ENCODE measurements at regions not wholly inside any gene's neighbourhood (a gene's known extent, or its start where the extent isn't known, plus 50 kb on each side); places are given as distances from the start of the nearest gene placed in this dataset.

- WGBS (ENCODE audit: insufficient coverage, insufficient replicate concordance, low lambda C conversion rate, missing lambda C conversion rate), result 0% methylated on average over 1 of the region's 1 CpG
- RAD21 ChIA-PET (ENCODE audit: unreplicated experiment), result no interaction called here
- H3K4me2 ChIP-seq (ENCODE audit: control insufficient read depth, insufficient read depth), result no peak overlapping the region
- TF ChIP-seq HDGF (IDR thresholded peaks at IDR 0.05) (no peak), IRF3 (IDR thresholded peaks at IDR 0.05) (no peak), KDM1A (IDR thresholded peaks at IDR 0.05; ENCODE audit: borderline replicate concordance) (no peak), RELB (IDR thresholded peaks at IDR 0.05; ENCODE audit: low read depth) (no peak), MTA2 (IDR thresholded peaks at IDR 0.05; ENCODE audit: low read depth) (no peak), TCF12 (IDR thresholded peaks at IDR 0.05; ENCODE audit: low read depth, low read length) (no peak), BHLHE40 (IDR thresholded peaks at IDR 0.05; ENCODE audit: borderline replicate concordance in 1 of 2, low read depth in 2 of 2, low read length in 1 of 2) (no peak), ETV6 (conservative IDR thresholded peaks at IDR 0.05 in 1 of 2, IDR thresholded peaks at IDR 0.05 in 1 of 2; ENCODE audit: borderline replicate concordance in 1 of 2, low read depth in 1 of 2) (no peak), EED (IDR thresholded peaks at IDR 0.05; ENCODE audit: low read depth) (no peak), SMAD1 (IDR thresholded peaks at IDR 0.05; ENCODE audit: low read depth, partially characterized antibody) (no peak), CUX1 (IDR thresholded peaks at IDR 0.05; ENCODE audit: insufficient replicate concordance, low read depth, low read length) (no peak), BCL11A (IDR thresholded peaks at IDR 0.05; ENCODE audit: low read depth, low read length) (no peak), CHD1 (IDR thresholded peaks at IDR 0.05; ENCODE audit: low read depth, low read length) (no peak), SP1 (IDR thresholded peaks at IDR 0.05; ENCODE audit: low read depth, low read length) (no peak)
- TF ChIP-seq, protein P1, sequence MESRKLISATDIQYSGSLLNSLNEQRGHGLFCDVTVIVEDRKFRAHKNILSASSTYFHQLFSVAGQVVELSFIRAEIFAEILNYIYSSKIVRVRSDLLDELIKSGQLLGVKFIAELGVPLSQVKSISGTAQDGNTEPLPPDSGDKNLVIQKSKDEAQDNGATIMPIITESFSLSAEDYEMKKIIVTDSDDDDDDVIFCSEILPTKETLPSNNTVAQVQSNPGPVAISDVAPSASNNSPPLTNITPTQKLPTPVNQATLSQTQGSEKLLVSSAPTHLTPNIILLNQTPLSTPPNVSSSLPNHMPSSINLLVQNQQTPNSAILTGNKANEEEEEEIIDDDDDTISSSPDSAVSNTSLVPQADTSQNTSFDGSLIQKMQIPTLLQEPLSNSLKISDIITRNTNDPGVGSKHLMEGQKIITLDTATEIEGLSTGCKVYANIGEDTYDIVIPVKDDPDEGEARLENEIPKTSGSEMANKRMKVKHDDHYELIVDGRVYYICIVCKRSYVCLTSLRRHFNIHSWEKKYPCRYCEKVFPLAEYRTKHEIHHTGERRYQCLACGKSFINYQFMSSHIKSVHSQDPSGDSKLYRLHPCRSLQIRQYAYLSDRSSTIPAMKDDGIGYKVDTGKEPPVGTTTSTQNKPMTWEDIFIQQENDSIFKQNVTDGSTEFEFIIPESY (IDR thresholded peaks at IDR 0.05), result no peak
Measured at GRCh38 chr14:87600240-87600639, 392.7 kb downstream of the GALC start.

More at GRCh38 chr14:87600240-87600639, 392.7 kb downstream of the GALC start:
- H3K79me2 ChIP-seq (ENCODE audit: control insufficient read depth, insufficient read depth, low read length), result no peaks in the 10 kb centered on the region
- no peaks in the 10 kb centered on the region for H3K4me1 ChIP-seq (ENCODE audit: control insufficient read depth, insufficient read depth, low read length)
- H3K4me3 ChIP-seq, result no peak overlapping the region
- no TSS peak for BruUV-seq (replicated peaks)
- no peak overlapping the region for H2AFZ ChIP-seq (ENCODE audit: control insufficient read depth, low read depth, low read length)
- no peaks in the 10 kb centered on the region for H4K20me1 ChIP-seq (ENCODE audit: control insufficient read depth, insufficient read depth)
- DNase-seq (ENCODE audit: low read depth, low spot score) (no peak), ATAC-seq (no peak), FAIRE-seq (no peak)
- H3K9ac ChIP-seq (ENCODE audit: control insufficient read depth, insufficient read depth, low read length), result no peak overlapping the region
- CTCF ChIA-PET, result no interaction called here
- intact Hi-C loops (cut with micrococcal nuclease; ENCODE audit: unreplicated experiment) (no loop called here), in situ Hi-C loops (cut with MboI) (no loop called here)
- POLR2A ChIA-PET, result no interaction called here
- SMC1A ChIA-PET (ENCODE audit: uncharacterized antibody, unreplicated experiment), result no interaction called here
- no peaks in the 10 kb centered on the region; the same call in 2 of the 3 replicates for H3K9me3 ChIP-seq (replicated peaks; ENCODE audit: control insufficient read depth, insufficient read depth, low read length)
- H3K36me3 ChIP-seq (ENCODE audit: control insufficient read depth in 2 of 2, insufficient read depth in 2 of 2, low read length in 1 of 2), result no peaks in the 10 kb centered on the region
- no peak overlapping the region for H3K27ac ChIP-seq (ENCODE audit: control insufficient read depth, insufficient read depth)
- no peaks in the 10 kb centered on the region for H3K27me3 ChIP-seq (replicated peaks in 1 of 2; ENCODE audit: control insufficient read depth in 2 of 2, insufficient read depth in 2 of 2, low read length in 1 of 2)
